Amniotic epithelial cell (primary cell): ENCODE measurements at regions not wholly inside any gene's neighbourhood (a gene's known extent, or its start where the extent isn't known, plus 50 kb on each side); places are given as distances from the start of the nearest gene placed in this dataset.
"Not testable (repeated sequence)": the region's sequence is repeated elsewhere in the genome, so short reads cannot be mapped to it uniquely, and the experiment has no call there.

Experiments used
- DNase-seq: peaks from one replicate; pipeline ENCODE4 v3.0.0-alpha.2; 2010; ENCODE audit warnings: low read depth

DNA sequence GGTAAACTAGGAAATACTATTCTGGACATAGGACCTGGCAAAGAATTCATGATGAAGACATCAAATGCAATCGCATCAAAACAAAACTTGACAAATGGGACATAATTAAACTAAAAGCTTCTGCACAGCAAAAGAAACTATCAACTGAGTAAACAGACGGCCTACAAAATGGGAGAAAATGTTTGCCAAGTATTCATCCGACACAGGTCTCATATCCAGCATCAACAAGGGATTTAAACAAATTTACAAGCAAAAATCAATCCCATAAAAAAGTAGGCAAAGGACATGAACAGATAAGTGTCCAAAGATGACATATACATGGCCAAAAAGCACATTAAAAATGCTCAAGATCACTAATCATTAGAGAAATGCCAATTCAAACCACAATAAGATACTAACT is 1088.9 kb downstream of the NAALADL2 start:
- DNase-seq: no peak

DNA sequence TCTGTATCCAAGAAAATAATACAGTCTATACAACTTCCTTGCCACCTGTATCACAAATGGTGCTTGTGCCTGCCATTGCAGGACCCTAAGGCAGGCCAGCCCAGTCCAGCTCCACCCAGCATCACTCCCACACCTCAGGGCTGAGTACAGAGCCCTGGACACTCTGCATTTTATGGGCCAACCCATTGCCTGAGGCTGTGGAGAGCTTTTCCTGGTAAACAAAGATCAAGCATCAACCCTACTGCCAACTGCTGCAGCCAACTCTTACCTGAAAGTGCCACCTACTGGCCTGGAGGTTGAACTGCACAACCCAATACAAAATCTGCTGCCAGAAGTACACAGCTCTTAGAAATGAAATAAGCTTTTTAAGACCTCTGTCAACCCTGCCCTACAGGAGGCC is 1082.2 kb downstream of the NAALADL2 start:
- peak; percentile 26 for DNase-seq

DNA sequence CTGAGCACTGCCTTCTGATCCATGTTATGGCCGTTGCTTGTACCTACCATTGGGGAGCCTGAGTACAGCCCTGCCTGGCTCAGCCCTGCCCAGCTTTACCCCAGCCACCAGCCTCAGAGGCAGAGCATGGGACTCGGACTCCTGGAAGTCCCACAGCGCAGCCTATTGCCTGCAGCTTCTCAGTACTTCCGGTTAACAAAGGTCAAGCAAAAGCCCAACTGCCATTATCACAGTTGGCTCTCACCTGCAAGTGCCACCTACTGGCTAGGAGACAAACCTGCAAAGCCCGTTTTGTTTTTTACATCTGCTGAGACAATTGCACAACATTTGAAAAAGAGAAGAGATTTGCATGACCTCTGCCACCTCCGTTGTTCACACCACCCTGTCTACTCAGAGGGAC is 1081.7 kb downstream of the NAALADL2 start:
- DNase-seq: no peak

DNA sequence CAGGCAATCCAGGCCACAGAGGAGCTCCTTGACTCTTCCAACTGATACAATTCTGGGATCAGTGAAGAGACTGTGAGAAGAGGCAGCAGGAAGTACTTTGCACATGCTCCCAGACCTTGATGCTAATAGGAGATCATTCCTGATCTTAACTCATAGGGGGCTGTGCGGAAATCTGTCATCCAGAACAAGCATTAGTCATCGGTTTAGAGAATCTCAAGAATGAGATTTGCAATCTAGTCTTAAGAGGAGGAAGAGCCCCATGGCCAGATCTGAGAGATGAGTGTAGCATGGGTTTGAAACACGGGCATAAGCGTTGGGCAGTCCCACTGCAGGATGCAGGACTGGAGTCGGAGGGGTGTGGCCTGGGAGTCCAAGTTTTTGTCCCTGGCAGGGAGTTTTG is 1081.1 kb downstream of the NAALADL2 start:
- DNase-seq: peak; percentile 66

DNA sequence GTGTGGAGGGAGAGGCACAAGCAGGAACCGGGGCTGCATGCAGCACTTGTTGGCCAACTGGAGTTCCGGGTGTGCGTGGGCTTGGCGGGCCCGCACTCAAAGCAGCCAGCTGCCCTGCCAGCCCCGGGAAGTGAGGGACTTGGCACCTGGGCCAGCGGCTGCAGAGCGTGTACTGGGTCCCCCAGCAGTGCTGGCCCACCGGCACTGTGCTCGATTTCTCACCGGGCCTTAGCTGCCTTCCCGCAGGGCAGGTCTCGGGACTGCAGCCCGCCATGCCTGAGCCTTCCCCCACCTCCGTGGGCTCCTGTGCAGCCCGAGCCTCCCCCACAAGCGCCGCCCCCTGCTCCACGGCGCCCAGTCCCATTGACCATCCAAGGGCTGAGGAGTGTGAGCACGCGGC is 1078.2 kb downstream of the NAALADL2 start:
- not testable (repeated sequence) for DNase-seq

DNA sequence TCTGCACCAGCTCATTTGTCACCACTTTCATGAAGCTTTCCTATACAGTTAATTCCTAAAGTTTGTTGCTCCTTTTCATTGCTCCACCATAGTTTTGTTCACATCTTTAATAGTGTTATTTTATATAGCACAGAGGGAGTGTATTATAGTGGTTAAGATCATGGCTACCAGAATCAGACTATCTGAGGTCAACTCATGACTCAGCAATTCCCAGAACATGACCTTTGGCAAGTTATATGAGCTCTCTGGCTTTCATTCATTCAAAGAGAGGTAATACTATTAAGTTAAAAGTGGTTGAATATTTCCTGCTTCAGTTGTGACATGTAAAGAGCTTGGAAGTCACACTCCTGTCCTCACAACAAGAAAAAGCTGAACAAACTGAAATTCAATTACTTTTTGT is 1073.5 kb downstream of the NAALADL2 start:
- peak; percentile 46 for DNase-seq

DNA sequence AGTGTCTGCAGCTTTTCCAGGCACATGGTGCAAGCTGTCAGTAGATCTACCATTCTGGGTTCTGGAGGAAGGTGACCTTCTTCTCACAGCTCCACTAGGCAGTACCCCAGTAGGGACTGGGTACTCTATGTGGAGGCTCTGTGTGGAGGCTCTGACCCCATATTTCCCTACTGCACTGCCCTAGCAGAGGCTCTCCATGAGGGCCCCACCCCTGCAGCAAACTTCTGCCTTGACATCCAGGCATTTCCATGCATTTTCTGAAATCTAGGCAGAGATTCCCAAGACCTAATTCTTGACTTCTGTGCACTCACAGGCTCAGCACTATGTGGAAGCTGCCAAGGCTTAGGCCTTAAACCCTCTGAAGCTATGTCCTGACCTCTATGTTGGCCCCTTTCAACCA is 1060.0 kb downstream of the NAALADL2 start:
- no peak for DNase-seq

DNA sequence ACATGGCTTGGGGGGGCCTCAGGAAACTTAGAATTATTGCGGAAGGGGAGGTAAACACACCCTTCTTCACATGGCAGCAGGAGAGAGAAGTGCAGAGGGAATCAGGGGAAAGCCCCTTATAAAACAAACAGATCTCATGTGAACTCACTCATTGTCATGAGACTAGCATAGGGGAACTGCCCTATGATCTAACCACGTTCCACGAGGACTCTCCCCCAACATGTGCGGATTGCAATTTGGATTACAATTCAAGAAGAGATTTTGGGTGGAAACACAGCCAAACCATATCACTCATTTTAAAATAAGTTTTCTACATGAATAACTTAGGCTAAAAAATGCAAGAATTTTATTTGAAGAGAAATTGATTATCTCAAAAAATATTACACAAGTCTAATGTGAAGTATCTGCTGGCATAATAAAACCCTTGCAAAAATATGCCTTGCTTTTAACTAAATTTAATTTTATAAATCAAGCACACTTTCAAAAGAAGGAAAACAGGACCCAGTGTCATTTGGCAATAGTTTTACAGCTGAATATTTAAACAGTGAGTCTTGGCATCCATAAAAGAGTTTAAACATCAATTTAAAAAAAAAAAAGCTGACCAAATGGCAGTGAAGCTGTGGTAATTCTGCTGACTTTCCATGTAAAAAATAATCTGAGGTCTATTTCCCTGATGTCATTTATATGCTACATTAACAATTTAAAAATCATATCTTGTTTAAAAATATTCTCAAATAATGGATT is 1057.2 kb downstream of the NAALADL2 start:
- no peak for DNase-seq

DNA sequence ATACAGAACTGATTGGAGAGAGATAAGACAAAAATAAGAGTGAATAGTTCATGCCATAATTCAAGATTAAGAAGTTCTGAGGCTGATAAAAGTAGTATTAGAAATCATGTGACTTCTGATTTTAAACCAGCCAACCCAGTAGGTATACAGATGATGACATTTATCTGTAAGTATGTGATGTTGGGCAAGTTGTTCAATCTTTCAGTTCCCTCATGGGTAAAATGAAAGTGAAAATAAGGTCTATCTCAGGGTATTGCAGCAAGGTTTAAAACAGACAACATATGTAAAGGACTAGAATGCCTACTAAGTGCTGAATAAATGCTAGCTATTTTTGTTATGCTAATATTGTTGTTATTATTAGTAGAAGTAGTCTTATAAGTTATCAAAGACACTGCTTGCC is 1055.7 kb downstream of the NAALADL2 start:
- peak; percentile 31 for DNase-seq

DNA sequence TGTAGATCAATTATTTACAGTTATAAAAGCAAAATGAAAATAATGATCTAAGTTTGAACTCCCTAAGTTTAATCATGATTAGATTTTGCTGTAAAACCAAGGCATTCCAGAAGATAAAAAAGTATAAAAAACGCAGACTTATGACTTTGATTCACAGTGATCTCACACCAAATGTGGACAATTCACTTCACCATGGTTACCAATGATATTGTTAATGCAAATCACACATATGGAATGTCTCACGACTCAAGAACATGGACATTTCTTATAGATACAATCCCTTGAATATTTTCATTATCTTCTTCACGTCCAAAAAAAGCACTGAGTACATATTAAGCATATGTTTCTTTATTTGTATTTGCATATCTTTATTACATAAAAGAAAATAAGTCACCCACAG is 1054.2 kb downstream of the NAALADL2 start:
- no peak for DNase-seq

DNA sequence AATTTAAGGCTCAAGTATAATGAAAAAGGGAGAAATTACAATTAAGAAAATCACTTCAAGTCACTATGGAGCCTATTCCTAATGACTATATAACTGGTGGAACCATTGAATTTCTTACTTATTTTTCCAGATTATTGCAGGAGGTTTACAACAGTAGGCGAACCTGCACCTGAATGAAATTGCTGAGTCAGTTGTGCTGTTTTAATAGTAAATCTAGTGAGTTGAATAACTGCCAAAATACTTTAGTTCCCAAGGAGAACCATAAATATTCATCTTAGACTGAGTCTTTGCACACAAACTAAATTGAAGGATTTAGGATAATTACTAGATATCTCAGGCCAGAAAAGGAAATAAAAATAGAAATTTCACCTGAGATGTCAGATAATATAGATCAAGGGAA is 1052.8 kb downstream of the NAALADL2 start:
- no peak for DNase-seq

DNA sequence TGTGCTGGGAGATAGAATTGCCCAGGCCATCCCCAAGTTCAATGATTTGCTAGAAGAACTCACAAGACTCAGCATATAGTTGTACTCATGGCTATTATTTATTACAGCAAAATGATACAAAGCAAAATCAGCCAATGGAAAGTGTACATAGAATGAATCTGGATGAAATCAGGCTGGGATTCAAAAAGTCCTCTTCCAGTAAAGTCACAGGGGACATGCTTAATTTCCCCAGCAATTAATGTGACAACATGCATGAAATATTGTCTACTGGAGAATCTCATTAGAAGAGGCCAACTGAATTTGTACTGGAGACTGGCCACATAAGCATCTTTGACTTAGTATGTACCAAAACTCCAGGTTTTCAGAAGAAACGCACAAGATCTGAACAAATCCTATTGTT is 1043.1 kb downstream of the NAALADL2 start:
- no peak for DNase-seq

DNA sequence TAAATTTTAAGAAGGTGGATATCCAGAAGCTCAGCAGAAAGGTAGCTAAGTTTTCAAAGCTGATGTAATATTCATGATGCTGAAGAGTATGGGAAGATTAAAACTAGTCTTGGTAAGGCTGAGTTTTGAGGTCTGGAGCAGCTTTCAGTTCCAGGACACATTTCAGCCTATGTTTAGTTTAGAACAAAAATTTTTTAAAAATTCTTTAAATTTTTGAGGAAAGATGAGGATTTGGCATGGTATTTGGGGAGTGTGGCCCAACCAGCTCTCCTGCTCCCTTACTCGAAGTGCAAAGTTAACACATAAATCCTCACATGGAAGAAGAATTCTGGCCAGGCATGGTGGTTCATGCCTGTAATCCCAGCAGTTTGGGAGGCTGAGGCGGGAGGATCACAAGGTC is 1039.1 kb downstream of the NAALADL2 start:
- no peak for DNase-seq

DNA sequence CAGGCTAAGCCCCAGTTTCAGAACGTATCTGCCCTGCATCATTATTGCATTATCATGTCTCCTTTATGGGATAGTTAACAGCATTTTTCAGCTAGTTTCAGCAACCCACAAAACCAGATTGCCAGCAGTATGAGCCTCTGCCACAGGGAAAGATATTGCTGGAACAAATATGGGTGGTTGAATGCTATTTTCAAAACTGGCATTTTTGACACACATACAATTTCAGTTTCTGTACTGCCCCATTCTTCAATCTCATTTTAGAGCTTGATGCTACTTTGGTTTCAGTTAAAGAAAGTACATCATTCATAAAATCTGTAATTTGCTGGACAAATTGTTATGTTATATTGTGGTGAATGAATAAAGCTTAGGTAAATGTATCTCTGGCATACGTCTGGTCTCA is 1037.5 kb downstream of the NAALADL2 start:
- DNase-seq: no peak

DNA sequence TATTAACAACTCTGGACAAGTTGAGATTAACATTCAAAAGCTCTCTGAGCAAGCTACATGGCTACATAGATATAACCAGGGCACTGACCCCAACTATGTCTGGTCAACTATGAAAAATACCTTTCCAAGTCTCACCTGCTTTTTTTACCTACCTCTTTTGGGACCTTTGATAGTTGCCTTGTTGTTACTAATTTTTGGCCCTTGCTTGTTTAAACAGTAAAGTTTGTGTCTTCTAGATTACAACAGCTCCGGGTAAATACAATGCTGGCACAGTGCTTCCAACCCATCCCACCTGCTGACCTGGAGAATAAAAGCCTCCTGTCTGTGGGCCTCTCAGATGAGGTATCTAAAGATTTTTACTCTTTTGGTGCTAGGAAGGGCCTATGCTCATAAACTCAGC is 1036.6 kb downstream of the NAALADL2 start:
- DNase-seq: no peak

DNA sequence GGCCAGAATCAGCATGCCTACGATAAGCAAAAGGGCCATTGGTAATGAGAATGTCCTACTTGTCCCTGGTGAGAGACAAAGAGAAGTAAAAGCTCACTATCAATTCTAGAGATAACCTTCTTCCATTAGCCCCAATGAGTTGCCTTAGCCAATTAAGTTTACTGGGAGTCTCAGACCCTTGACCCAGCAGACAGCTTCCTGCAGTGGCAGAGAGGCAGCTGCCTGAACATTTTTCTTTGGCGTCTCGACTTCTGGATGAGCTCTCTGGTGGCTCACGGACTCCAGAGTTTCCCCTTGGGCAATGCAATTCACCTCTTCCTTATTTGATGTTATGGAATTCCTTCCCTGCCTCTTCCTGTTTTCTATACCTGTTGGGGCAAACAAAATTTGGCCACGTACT is 1034.4 kb downstream of the NAALADL2 start:
- no peak for DNase-seq

DNA sequence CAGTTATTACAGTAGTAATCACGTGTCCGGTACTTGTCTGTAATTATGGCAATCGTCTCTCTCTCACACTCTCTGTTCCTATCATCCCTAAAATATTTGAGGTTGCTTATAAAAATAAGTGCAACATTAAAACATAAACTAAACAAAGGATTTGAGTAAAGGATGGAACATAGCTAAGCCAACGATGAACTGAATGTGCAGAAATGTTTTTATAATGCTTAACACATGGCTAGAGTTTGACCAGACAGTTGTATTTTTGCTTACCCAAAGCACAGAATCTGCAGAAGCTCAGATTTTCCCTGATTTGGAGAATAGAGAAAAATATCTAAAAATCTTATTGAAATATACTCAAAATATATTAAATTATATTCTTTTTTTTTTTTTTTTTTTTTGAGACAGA is 1030.9 kb downstream of the NAALADL2 start:
- no peak for DNase-seq

DNA sequence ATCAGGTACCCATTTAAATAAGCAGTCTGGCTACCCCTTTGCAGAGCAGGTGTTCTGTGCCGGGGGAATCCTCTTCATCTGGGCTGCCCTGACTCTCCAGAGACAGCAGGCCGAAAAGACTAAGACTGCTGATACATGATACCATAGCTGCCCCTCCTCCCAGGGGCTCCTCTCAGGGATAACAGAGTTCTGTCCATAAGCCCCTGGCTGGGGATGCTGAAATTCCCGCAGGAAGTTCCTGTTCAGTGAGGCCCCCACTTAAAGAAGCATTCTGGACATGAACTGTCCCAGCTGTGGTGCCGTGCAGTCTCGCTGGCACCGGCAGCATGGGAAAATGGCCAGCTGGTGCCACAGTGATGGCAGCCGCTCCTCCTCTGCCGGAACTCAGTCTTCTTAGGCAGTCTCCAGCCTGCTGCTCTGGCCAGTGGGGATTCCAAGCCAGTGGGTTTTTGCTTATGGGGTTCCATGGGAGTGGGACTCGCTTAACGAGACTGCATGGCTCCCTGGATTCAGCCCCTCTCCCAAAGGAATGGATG is 1026.2 kb downstream of the NAALADL2 start:
- DNase-seq: no peak

DNA sequence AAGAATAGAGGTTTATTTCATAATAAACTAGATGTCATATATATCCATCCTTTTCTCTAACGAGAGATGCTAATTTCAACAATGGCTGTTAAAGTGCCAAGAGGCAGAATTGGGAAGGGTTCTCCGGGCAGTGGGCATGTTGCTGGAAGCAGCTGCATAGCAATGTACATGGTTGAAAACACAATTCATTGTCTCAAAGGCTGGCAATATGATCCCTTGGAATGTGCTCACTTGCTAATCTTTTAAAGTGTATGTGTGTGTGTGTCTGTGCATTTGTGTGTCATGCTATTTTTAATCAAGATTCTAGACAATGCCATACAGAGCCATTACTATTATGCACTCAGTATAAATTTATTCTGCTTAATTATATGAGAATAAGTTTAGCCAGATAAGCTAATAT is 1020.3 kb downstream of the NAALADL2 start:
- DNase-seq: no peak

DNA sequence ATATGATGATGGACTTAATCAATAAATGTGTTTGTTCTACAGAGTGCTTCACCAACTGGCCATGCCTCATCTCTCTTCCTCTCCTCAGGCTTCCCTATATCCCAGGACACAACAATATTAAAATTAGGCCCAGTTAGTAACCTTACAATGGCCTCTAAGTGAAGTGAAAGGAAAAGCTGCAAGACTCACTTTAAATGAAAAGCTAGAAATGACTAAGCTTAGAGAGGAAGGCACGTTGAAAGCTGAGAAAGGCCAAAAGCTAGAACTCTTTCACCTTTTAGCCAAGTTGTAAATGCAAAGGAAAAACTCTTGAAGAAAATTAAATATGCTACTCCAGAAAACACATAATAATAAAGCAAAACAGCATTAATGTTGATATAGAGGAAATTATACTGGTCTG is 1010.3 kb downstream of the NAALADL2 start:
- no peak for DNase-seq

DNA sequence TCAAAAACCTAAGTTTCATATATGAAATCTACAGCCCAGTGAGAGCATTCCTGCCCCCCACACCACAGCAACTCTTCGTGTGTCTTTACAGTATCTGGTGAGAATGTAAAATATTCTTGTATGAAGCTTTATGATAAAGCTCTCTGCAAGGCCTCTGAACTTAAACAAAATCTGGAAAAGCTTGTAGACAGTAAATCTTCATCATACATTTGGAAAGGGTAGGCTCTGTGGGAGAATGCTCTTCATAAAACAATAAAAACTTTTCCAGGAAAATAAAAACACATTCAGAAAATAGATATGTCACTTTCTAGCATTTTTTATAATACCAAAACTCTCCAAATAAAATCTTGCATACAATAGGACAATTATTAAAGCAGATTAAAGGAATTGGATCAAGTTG is 1009.5 kb downstream of the NAALADL2 start:
- no peak for DNase-seq

DNA sequence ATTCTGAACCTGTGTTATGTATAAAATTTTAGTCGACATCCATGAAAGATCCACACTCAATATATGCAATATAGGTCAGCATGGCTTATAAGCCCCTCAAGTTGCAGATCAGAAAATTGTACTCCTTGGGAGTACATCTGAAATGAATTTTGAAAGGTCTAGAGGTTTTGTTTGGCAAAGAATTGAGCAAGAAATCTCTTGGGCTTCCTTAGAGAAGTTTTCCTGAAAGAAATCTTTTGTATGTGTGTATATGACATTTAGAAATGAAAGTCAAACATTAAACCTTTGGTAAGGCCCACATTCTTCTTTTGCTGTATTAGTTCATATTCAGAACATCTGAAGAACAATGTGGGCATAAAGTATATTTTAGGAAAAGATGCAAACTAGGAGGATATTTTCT is 1006.6 kb downstream of the NAALADL2 start:
- no peak for DNase-seq

DNA sequence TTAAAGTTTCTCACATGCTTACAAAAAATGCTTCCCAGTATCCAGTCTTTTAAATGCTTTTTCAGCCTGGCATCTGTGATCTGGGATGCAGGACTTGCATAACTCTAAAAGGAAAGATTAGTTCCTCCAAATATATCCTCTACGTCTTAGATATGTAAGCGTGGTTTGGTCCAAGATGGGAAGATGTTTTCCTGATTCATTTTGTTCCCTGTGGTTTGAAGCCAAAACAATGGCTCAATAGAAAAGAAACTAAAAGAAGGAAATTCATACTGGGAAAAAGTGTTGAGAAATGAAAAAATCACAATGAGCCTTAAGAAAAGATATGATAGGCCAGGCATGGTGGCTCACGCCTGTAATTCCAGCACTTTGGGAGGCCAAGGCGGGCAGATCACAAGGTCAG is 1002.8 kb downstream of the NAALADL2 start:
- DNase-seq: no peak
